Stimulated activated naive CD8-positive, alpha-beta T cell treated with anti-CD3 and anti-CD28 coated beads, Interleukin-15, Interleukin-2, amounts not matched to agents 100 ng/mL and 50 ng/mL, for 24 hours (primary cell): ENCODE measurements at regions not wholly inside any gene's neighbourhood (a gene's known extent, or its start where the extent isn't known, plus 50 kb on each side); places are given as distances from the start of the nearest gene placed in this dataset.

Source experiments
- H3K27ac Mint-ChIP-seq: one replicate; pipeline ENCODE4 v1.8.0; 2021; ENCODE audit warnings: mild to moderate bottlenecking, mixed read lengths
- H3K27me3 Mint-ChIP-seq: one replicate; pipeline ENCODE4 v1.8.0; 2021; ENCODE audit warnings: mixed read lengths
- H3K36me3 Mint-ChIP-seq: one replicate; pipeline ENCODE4 v1.8.0; 2021; ENCODE audit warnings: low read depth, mixed read lengths
- H3K4me1 Mint-ChIP-seq: one replicate; pipeline ENCODE4 v1.8.0; 2021; ENCODE audit warnings: low read depth, mixed read lengths
- H3K4me3 Mint-ChIP-seq: one replicate; pipeline ENCODE4 v1.8.0; 2021; ENCODE audit warnings: mild to moderate bottlenecking, mixed read lengths
- H3K9me3 Mint-ChIP-seq: one replicate; pipeline ENCODE4 v1.8.0; 2021; ENCODE audit warnings: mixed read lengths

DNA sequence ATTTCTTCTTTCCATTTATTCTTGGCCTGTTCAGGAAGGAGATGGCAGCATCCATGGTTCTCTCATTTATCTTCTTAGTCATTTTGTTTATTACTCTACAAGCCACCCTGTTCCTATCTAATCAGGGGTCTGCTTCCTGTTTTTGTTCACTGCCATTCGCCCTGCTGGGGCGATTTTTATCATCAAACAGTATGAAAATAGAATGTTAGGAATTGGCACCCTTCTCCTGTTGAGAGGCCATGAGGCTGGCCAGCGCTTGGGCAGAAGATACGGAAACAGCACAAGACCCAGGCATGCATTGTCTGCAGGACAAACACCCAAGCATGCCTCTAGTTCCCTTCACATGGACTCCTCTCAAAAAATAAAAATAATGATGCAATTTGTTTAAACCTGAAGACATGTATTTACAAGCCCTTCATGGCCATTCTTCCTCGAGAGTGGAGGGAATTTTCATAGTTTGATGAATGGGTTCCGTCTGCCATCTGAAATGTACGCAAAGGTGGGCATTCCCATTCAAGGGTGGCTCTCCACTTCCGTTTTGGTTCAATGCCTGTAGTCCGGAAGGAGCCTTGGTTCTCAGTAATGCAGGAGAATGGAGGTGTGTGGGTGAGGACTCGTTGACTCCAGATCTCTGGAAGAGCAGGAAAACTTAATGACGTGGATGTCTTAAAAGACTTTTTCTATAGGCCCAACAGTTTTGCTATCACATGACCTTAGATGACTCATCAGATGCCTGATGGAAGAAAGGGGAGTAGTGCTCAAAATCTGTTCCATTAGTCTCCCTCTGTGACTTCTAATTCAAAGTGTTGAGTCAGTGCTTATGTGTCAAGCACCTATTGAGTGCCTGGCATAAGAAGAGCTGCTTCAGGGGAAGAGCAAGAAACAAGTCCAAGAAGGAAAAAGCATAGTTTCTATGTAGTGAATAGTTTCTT, 252.4 kb upstream of the TBX3 start:
- no peak overlapping the region for H3K4me3 Mint-ChIP-seq
- no peak overlapping the region for H3K27ac Mint-ChIP-seq
- no peaks in the 10 kb centered on the region for H3K4me1 Mint-ChIP-seq
- H3K27me3 Mint-ChIP-seq = no peaks in the 10 kb centered on the region
- no peaks in the 10 kb centered on the region for H3K36me3 Mint-ChIP-seq
- H3K9me3 Mint-ChIP-seq = peaks cover 13% of the 10 kb centered on the region

- Mint-ChIP-seq H3K27ac (no peak overlapping the region), H3K4me3 (no peak overlapping the region), H3K36me3 (no peaks in the 10 kb centered on the region), H3K27me3 (no peaks in the 10 kb centered on the region), H3K4me1 (no peaks in the 10 kb centered on the region), H3K9me3 (peaks cover 20% of the 10 kb centered on the region)
Observed at GRCh38 chr12:114935658-114936057, 251.7 kb upstream of the TBX3 start.

GRCh38 chr12:114933428-114934160, 249.6 kb upstream of the TBX3 start:
- H3K4me3 Mint-ChIP-seq = no peak overlapping the region
- peaks cover 17% of the 10 kb centered on the region for H3K9me3 Mint-ChIP-seq
- no peaks in the 10 kb centered on the region for H3K4me1 Mint-ChIP-seq
- H3K36me3 Mint-ChIP-seq = no peaks in the 10 kb centered on the region
- H3K27ac Mint-ChIP-seq = no peak overlapping the region
- no peaks in the 10 kb centered on the region for H3K27me3 Mint-ChIP-seq

DNA sequence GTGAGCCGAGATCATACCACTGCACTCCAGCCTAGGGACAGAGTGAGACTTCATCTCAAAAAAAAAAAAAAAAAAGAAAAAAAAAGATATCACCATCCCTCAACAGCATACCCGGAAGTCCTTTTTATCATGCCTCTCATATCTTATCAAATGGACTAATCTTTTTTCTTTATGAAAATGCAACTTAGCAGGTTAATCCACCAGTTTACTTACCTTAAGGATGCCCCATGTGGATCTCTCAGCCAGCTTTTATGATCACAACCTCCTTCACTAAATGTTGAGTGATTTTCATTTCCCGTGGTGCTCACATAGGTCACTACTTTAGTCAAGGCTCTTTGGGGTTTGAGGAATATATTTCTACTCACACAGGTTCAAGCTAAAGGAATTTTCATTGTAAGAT, 248.8 kb upstream of the TBX3 start:
- Mint-ChIP-seq H3K4me1 (no peaks in the 10 kb centered on the region), H3K27me3 (no peaks in the 10 kb centered on the region), H3K27ac (no peak overlapping the region), H3K9me3 (peaks cover 17% of the 10 kb centered on the region), H3K36me3 (no peaks in the 10 kb centered on the region), H3K4me3 (no peak overlapping the region)

GRCh38 chr12:114931025-114931424, 247.1 kb upstream of the TBX3 start:
- Mint-ChIP-seq H3K36me3 (no peaks in the 10 kb centered on the region), H3K9me3 (peaks cover 13% of the 10 kb centered on the region), H3K4me3 (no peak overlapping the region), H3K27ac (no peak overlapping the region), H3K27me3 (no peaks in the 10 kb centered on the region), H3K4me1 (no peaks in the 10 kb centered on the region)

- Mint-ChIP-seq H3K9me3 (peaks cover 14% of the 10 kb centered on the region), H3K4me1 (no peaks in the 10 kb centered on the region), H3K36me3 (no peaks in the 10 kb centered on the region), H3K27me3 (no peaks in the 10 kb centered on the region), H3K4me3 (no peak overlapping the region), H3K27ac (no peak overlapping the region)
Observed at GRCh38 chr12:114926341-114926740, 242.4 kb upstream of the TBX3 start.

- H3K27ac Mint-ChIP-seq = no peak overlapping the region
- no peaks in the 10 kb centered on the region for H3K27me3 Mint-ChIP-seq
- no peak overlapping the region for H3K4me3 Mint-ChIP-seq
- H3K36me3 Mint-ChIP-seq = no peaks in the 10 kb centered on the region
- H3K4me1 Mint-ChIP-seq = no peaks in the 10 kb centered on the region
- H3K9me3 Mint-ChIP-seq = peaks cover 7% of the 10 kb centered on the region
Observed at GRCh38 chr12:114924946-114925475, 241.0 kb upstream of the TBX3 start.

- Mint-ChIP-seq H3K27me3 (no peaks in the 10 kb centered on the region), H3K36me3 (no peaks in the 10 kb centered on the region), H3K9me3 (peaks cover 10% of the 10 kb centered on the region), H3K27ac (no peak overlapping the region), H3K4me1 (no peaks in the 10 kb centered on the region), H3K4me3 (no peak overlapping the region)
Observed at GRCh38 chr12:114921781-114922180, 237.8 kb upstream of the TBX3 start.

DNA sequence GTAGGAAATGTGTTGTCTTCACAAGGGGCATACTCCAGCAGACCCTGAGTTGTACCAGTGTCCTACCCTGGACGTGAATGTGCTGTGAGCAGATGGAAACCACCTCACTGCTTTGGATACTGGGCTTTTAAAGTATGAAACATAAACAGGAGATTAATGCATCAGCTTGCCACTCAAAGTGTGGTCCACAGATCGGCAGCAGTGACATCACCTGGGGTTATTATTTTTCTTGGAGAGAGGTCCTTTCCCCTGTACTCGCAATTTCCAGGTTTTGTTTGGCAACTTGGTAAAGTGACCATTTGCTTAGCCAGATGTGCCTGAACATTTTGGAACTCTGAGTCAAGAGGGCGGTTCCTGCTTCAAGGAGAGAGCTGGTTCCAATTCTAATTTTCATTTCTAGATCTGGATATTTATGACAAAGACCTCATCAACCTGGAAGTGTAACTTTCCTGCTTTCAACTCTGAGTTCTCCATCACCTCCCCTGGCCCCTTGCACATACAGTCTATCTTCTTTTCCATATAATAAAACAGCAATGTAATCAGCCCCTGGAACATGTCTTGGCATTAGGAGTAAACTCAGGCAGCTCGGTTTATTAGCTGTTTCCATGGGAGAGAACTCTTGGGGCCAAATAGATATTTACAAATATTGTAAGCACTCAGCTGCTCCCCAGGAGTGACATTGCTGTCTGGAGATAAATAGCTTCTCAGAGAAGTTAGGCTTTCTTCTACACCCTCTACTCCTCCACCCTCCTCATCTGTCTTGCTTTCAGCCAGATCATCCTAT, 237.0 kb upstream of the TBX3 start:
- H3K27me3 Mint-ChIP-seq = no peaks in the 10 kb centered on the region
- peaks cover 10% of the 10 kb centered on the region for H3K9me3 Mint-ChIP-seq
- H3K4me1 Mint-ChIP-seq = no peaks in the 10 kb centered on the region
- H3K36me3 Mint-ChIP-seq = no peaks in the 10 kb centered on the region
- H3K27ac Mint-ChIP-seq = no peak overlapping the region
- no peak overlapping the region for H3K4me3 Mint-ChIP-seq

DNA sequence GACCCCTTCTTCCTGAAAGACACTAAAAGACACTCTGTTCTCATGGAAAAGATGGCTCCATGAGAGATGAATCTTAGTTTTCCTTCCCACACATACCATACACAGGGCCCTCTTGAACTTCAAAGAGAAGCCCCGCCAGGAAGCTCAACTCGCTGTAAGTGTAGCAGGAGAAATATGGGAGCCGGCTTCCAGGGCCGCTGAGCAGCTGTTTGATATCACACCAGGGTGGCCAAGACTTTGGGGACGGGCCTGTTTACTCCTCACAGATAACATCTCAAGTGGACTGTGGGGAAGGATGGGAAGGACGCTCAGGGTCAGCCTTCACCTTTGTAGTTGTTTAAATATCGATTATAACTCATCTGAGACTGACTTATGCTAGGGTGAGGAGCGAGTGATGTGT, 235.5 kb upstream of the TBX3 start:
- peaks cover 4% of the 10 kb centered on the region for H3K9me3 Mint-ChIP-seq

DNA sequence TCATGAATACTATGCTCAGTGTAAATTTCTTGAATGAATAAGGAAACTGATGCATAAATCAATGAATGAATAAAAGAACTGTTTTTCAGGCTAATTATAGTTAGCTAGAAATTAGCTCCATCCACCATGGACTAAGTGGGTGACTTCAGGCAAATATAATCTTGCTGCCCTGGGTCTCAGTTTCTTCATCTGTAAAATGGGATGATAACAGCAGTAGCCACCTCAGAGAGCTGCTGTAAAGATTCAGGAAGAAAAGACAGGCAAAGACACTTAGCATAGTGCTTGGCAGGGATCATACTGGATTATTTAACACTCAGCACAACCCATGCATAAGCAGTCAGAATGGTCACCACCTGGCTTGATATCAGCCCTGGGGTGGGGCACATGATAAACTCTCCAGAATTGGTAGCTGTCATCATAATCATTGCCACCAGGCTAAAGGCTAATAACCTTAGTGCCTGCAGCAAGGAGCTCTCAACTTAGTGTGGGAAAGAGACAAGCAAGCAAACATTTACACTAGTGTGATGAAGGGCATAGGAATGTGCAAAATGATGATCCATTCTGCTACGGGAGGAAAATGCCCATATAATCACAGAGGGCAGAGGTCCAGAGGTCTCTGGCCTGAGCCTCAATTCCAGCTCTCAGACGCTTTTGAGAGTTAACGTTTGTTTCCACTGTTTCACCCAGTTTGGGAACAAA, 234.7 kb upstream of the TBX3 start:
- H3K4me3 Mint-ChIP-seq = no peak overlapping the region
- no peak overlapping the region for H3K27ac Mint-ChIP-seq
- H3K9me3 Mint-ChIP-seq = peaks cover 4% of the 10 kb centered on the region
- H3K27me3 Mint-ChIP-seq = no peaks in the 10 kb centered on the region
- H3K36me3 Mint-ChIP-seq = no peaks in the 10 kb centered on the region
- no peaks in the 10 kb centered on the region for H3K4me1 Mint-ChIP-seq

More for the DNA sequence above, 235.5 kb upstream of the TBX3 start:
- no peaks in the 10 kb centered on the region for H3K36me3 Mint-ChIP-seq
- H3K4me1 Mint-ChIP-seq = no peaks in the 10 kb centered on the region
- H3K27me3 Mint-ChIP-seq = no peaks in the 10 kb centered on the region
- no peak overlapping the region for H3K4me3 Mint-ChIP-seq
- no peak overlapping the region for H3K27ac Mint-ChIP-seq

DNA sequence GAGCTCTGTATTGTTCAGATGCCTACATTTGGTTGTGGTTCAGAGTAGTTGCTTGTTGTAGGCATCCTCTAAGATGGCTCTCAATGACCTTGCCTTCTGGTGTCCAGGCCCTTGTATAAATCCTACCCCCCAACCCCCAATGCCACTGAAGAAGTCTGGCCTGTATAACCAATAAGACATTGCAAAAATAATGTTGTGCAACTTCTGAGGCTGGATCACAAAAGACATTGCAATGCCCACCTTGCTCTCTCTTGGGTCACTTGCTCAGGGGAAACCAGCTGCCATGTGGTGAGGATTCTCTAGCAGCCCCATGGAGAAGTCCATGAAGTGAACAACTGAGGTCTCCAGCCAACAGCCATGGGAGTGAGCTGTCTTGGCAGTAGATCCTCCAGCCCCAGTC, 234.0 kb upstream of the TBX3 start:
- no peak overlapping the region for H3K27ac Mint-ChIP-seq
- no peaks in the 10 kb centered on the region for H3K4me1 Mint-ChIP-seq
- H3K9me3 Mint-ChIP-seq = peaks cover 8% of the 10 kb centered on the region
- H3K27me3 Mint-ChIP-seq = peaks cover 2% of the 10 kb centered on the region
- no peak overlapping the region for H3K4me3 Mint-ChIP-seq
- H3K36me3 Mint-ChIP-seq = no peaks in the 10 kb centered on the region

GRCh38 chr12:114917307-114917706, 233.3 kb upstream of the TBX3 start:
- Mint-ChIP-seq H3K4me3 (no peak overlapping the region), H3K9me3 (peaks cover 13% of the 10 kb centered on the region), H3K27me3 (peaks cover 4% of the 10 kb centered on the region), H3K27ac (no peak overlapping the region), H3K36me3 (no peaks in the 10 kb centered on the region), H3K4me1 (no peaks in the 10 kb centered on the region)

GRCh38 chr12:114916541-114916940, 232.6 kb upstream of the TBX3 start:
- Mint-ChIP-seq H3K27ac (no peak overlapping the region), H3K4me3 (no peak overlapping the region)

More at GRCh38 chr12:114916541-114916940, 232.6 kb upstream of the TBX3 start:
- peaks cover 13% of the 10 kb centered on the region for H3K9me3 Mint-ChIP-seq
- H3K36me3 Mint-ChIP-seq = no peaks in the 10 kb centered on the region
- peaks cover 4% of the 10 kb centered on the region for H3K27me3 Mint-ChIP-seq
- H3K4me1 Mint-ChIP-seq = no peaks in the 10 kb centered on the region
